Lower leg skin (tissue), 3 donors: ENCODE measurements at regions not wholly inside any gene's neighbourhood (a gene's known extent, or its start where the extent isn't known, plus 50 kb on each side); places are given as distances from the start of the nearest gene placed in this dataset.

Experiments
- CTCF ChIP-seq, 3 donors: fragments of 450-650 bp; IDR thresholded peaks; one replicate each; pipeline ENCODE4 v1.5.1; 2016; ENCODE audit warnings: antibody characterized with exemption in 3 of 3, mild to moderate bottlenecking in 3 of 3, moderate library complexity in 2 of 3
- POLR2A ChIP-seq, 2 donors: fragments of 450-650 bp; IDR thresholded peaks; one replicate each; pipeline ENCODE4 v1.6.1; 2016 to 2017; ENCODE audit warnings: antibody characterized with exemption in 2 of 2, mild to moderate bottlenecking in 1 of 2, moderate library complexity in 1 of 2

GRCh38 chr5:92886751-92887150 lies 694.3 kb downstream of the NR2F1-AS1 start:
- TF ChIP-seq CTCF (IDR thresholded peaks at IDR 0.05) (no peak), POLR2A (IDR thresholded peaks at IDR 0.05) (no peak)
